Urinary bladder (tissue), 3 donors: ENCODE measurements at regions not wholly inside any gene's neighbourhood (a gene's known extent, or its start where the extent isn't known, plus 50 kb on each side); places are given as distances from the start of the nearest gene placed in this dataset.

ENCODE experiments used
- DNase-seq: peaks from one replicate; pipeline ENCODE4 v3.0.0-alpha.2; 2015; ENCODE audit errors: extremely low spot score
- H3K27ac ChIP-seq: one replicate; pipeline ENCODE4 v1.5.1; 2013; ENCODE audit warnings: low read depth, mild to moderate bottlenecking, moderate library complexity
- H3K36me3 ChIP-seq: one replicate; pipeline ENCODE4 v1.6.1; 2013; ENCODE audit warnings: mild to moderate bottlenecking, moderate library complexity; ENCODE audit not compliant: insufficient read depth
- H3K4me1 ChIP-seq: one replicate; pipeline ENCODE4 v1.6.1; 2013; ENCODE audit warnings: mild to moderate bottlenecking, moderate library complexity; ENCODE audit not compliant: insufficient read depth
- H3K4me3 ChIP-seq: one replicate; pipeline ENCODE4 v1.5.1; 2013; ENCODE audit warnings: low read depth, low read length
- WGBS: extraction: QIAGEN DNeasy Blood & Tissue Kit; methylation state at CpG from one replicate; pipeline ENCODE4 v1.1.7; 2013; 5-methylcytosine and 5-hydroxymethylcytosine counted together
- donor health status: healthy with polysubstance abuse.
- donor health status: healthy.

- DNase-seq: no peak
- 67% methylated on average over 3 of the region's 3 CpGs for WGBS
- no peak overlapping the region for H3K27ac ChIP-seq
Observed at GRCh38 chr3:104731074-104731473, 635.6 kb upstream of the ALCAM start.

GRCh38 chr3:104734627-104735026 is 632.1 kb upstream of the ALCAM start:
- no peak overlapping the region for H3K27ac ChIP-seq
- H3K4me1 ChIP-seq: no peaks in the 10 kb centered on the region
- H3K36me3 ChIP-seq: no peaks in the 10 kb centered on the region
- 91% methylated on average over 2 of the region's 2 CpGs for WGBS
- no peak overlapping the region for H3K4me3 ChIP-seq
- DNase-seq: no peak

More at GRCh38 chr3:104731074-104731473, 635.6 kb upstream of the ALCAM start:
- Histone ChIP-seq H3K4me3 (no peak overlapping the region), H3K4me1 (no peaks in the 10 kb centered on the region), H3K36me3 (no peaks in the 10 kb centered on the region)

GRCh38 chr3:104735691-104736090 is 631.0 kb upstream of the ALCAM start:
- no peaks in the 10 kb centered on the region for H3K4me1 ChIP-seq
- WGBS: 44% methylated on average over 1 of the region's 1 CpG
- no peak overlapping the region for H3K4me3 ChIP-seq
- H3K36me3 ChIP-seq: no peaks in the 10 kb centered on the region
- no peak for DNase-seq
- H3K27ac ChIP-seq: no peak overlapping the region

GRCh38 chr3:104738271-104738670 is 628.4 kb upstream of the ALCAM start:
- WGBS: 82% methylated on average over 2 of the region's 2 CpGs
- Histone ChIP-seq H3K27ac (no peak overlapping the region), H3K36me3 (no peaks in the 10 kb centered on the region)

GRCh38 chr3:104740874-104741379 is 625.8 kb upstream of the ALCAM start:
- WGBS: 91% methylated on average over 3 of the region's 3 CpGs
- no peak overlapping the region for H3K4me3 ChIP-seq
- no peaks in the 10 kb centered on the region for H3K36me3 ChIP-seq
- H3K4me1 ChIP-seq: no peaks in the 10 kb centered on the region
- DNase-seq: no peak
- no peak overlapping the region for H3K27ac ChIP-seq

More at GRCh38 chr3:104738271-104738670, 628.4 kb upstream of the ALCAM start:
- Histone ChIP-seq H3K4me3 (no peak overlapping the region), H3K4me1 (no peaks in the 10 kb centered on the region)
- no peak for DNase-seq

- H3K4me3 ChIP-seq: no peak overlapping the region
- no peaks in the 10 kb centered on the region for H3K36me3 ChIP-seq
- WGBS: 90% methylated on average over 2 of the region's 2 CpGs
- no peak overlapping the region for H3K27ac ChIP-seq
- DNase-seq: no peak
- H3K4me1 ChIP-seq: no peaks in the 10 kb centered on the region
Observed at GRCh38 chr3:104742044-104742443, 624.7 kb upstream of the ALCAM start.

GRCh38 chr3:104745313-104745712 is 621.4 kb upstream of the ALCAM start:
- no peak overlapping the region for H3K4me3 ChIP-seq
- DNase-seq: no peak
- H3K36me3 ChIP-seq: no peaks in the 10 kb centered on the region
- no peaks in the 10 kb centered on the region for H3K4me1 ChIP-seq
- 66% methylated on average over 3 of the region's 3 CpGs for WGBS
- no peak overlapping the region for H3K27ac ChIP-seq

- H3K4me3 ChIP-seq: no peak overlapping the region
- no peaks in the 10 kb centered on the region for H3K36me3 ChIP-seq
- no peak overlapping the region for H3K27ac ChIP-seq
- no peak for DNase-seq
- H3K4me1 ChIP-seq: no peaks in the 10 kb centered on the region
Observed at GRCh38 chr3:104746056-104746455, 620.7 kb upstream of the ALCAM start.

GRCh38 chr3:104750581-104750980 is 616.1 kb upstream of the ALCAM start:
- no peak for DNase-seq
- 46% methylated on average over 4 of the region's 4 CpGs for WGBS
- H3K4me3 ChIP-seq: no peak overlapping the region
- H3K27ac ChIP-seq: no peak overlapping the region
- H3K36me3 ChIP-seq: no peaks in the 10 kb centered on the region
- no peaks in the 10 kb centered on the region for H3K4me1 ChIP-seq

GRCh38 chr3:104755791-104756190 is 610.9 kb upstream of the ALCAM start:
- no peaks in the 10 kb centered on the region for H3K36me3 ChIP-seq
- no peaks in the 10 kb centered on the region for H3K4me1 ChIP-seq
- 97% methylated on average over 1 of the region's 1 CpG for WGBS
- no peak for DNase-seq
- no peak overlapping the region for H3K27ac ChIP-seq
- H3K4me3 ChIP-seq: no peak overlapping the region

GRCh38 chr3:104763007-104763406 is 603.7 kb upstream of the ALCAM start:
- H3K4me1 ChIP-seq: no peaks in the 10 kb centered on the region
- no peak overlapping the region for H3K4me3 ChIP-seq
- H3K36me3 ChIP-seq: no peaks in the 10 kb centered on the region
- no peak for DNase-seq
- H3K27ac ChIP-seq: no peak overlapping the region

GRCh38 chr3:104764496-104764895 is 602.2 kb upstream of the ALCAM start:
- Histone ChIP-seq H3K4me1 (no peaks in the 10 kb centered on the region), H3K36me3 (no peaks in the 10 kb centered on the region)
- WGBS: 69% methylated on average over 4 of the region's 4 CpGs

GRCh38 chr3:104768886-104769285 is 597.8 kb upstream of the ALCAM start:
- Histone ChIP-seq H3K27ac (no peak overlapping the region), H3K4me1 (no peaks in the 10 kb centered on the region), H3K4me3 (no peak overlapping the region), H3K36me3 (no peaks in the 10 kb centered on the region)
- 87% methylated on average over 3 of the region's 3 CpGs for WGBS
- DNase-seq: no peak

More at GRCh38 chr3:104764496-104764895, 602.2 kb upstream of the ALCAM start:
- H3K4me3 ChIP-seq: no peak overlapping the region
- no peak overlapping the region for H3K27ac ChIP-seq
- no peak for DNase-seq

- Histone ChIP-seq H3K36me3 (no peaks in the 10 kb centered on the region), H3K4me3 (no peak overlapping the region), H3K4me1 (no peaks in the 10 kb centered on the region), H3K27ac (no peak overlapping the region)
- DNase-seq: no peak
- WGBS: 93% methylated on average over 7 of the region's 7 CpGs
Observed at GRCh38 chr3:104779324-104779723, 587.4 kb upstream of the ALCAM start.

GRCh38 chr3:104781112-104781511 is 585.6 kb upstream of the ALCAM start:
- Histone ChIP-seq H3K36me3 (no peaks in the 10 kb centered on the region), H3K4me3 (no peak overlapping the region), H3K4me1 (no peaks in the 10 kb centered on the region), H3K27ac (no peak overlapping the region)
- DNase-seq: no peak
- 69% methylated on average over 2 of the region's 2 CpGs for WGBS
